22Rv1 (cell line): ENCODE measurements at regions not wholly inside any gene's neighbourhood (a gene's known extent, or its start where the extent isn't known, plus 50 kb on each side); places are given as distances from the start of the nearest gene placed in this dataset.

Experiments
- CTCF ChIP-seq: fragments of 450-650 bp; IDR thresholded peaks from 2 replicates; pipeline ENCODE4 v1.5.1; 2017; ENCODE audit warnings: mild to moderate bottlenecking
- ZFX ChIP-seq: fragments of 450-650 bp; IDR thresholded peaks from 2 replicates; pipeline ENCODE4 v1.6.1; 2017; ENCODE audit warnings: antibody characterized with exemption, borderline replicate concordance

- TF ChIP-seq CTCF (no peak), ZFX (no peak)
These were observed 161.5 kb downstream of the ARRDC4 start for GRCh38 chr15:98121957-98122356.
